PC-9 (cell line): ENCODE measurements at regions not wholly inside any gene's neighbourhood (a gene's known extent, or its start where the extent isn't known, plus 50 kb on each side); places are given as distances from the start of the nearest gene placed in this dataset.
"Not testable (repeated sequence)": the region's sequence is repeated elsewhere in the genome, so short reads cannot be mapped to it uniquely, and the experiment has no call there.

Experiments used
- BruUV-seq: library from RNA; stranded (reverse); fragments of 400-500 nt; replicated peaks from 2 replicates; lab custom pipeline; 2021; lab: Mats Ljungman, UMichigan
- CTCF ChIA-PET: fragments of 300-600 bp; sonication (Branson Sonifier 250); formaldehyde crosslinking; loops from one replicate; lab custom pipeline; 2022; ENCODE audit warnings: antibody characterized with exemption; lab: Charles Lee
- POLR2A ChIA-PET: fragments of 300-600 bp; sonication (Branson Sonifier 250); formaldehyde crosslinking; loops from one replicate; lab custom pipeline; 2022; ENCODE audit warnings: antibody characterized with exemption; ENCODE audit not compliant: unreplicated experiment; lab: Charles Lee
- DNase-seq, 2 experiments: peaks; one replicate each; pipeline versions ENCODE4 v3.0.0 to v3.0.0-alpha.2; 2015 to 2022; ENCODE audit warnings: mixed read lengths in 1 of 2
- H2AFZ ChIP-seq: fragments of 200-600 bp; sonication (generic); 2 replicates; pipeline ENCODE4 v1.8.1; 2017; ENCODE audit warnings: antibody characterized with exemption
- H3F3A ChIP-seq: fragments of 200-600 bp; sonication (generic); 2 replicates; pipeline ENCODE4 v1.8.1; 2017; ENCODE audit warnings: antibody characterized with exemption, mild to moderate bottlenecking, low read depth; ENCODE audit not compliant: insufficient read depth
- H3K27ac ChIP-seq: fragments of 200-600 bp; sonication (generic); 2 replicates; pipeline ENCODE4 v1.6.1; 2016; ENCODE audit warnings: mixed run types
- H3K27me3 ChIP-seq: fragments of 200-600 bp; sonication (generic); 2 replicates; pipeline ENCODE4 v1.6.1; 2016; ENCODE audit warnings: low read depth, mixed run types; ENCODE audit not compliant: insufficient read depth
- H3K36me3 ChIP-seq: fragments of 200-600 bp; sonication (generic); 2 replicates; pipeline ENCODE4 v1.6.1; 2016; ENCODE audit warnings: low read depth, mixed run types
- H3K4me1 ChIP-seq: fragments of 200-600 bp; sonication (generic); replicated peaks from 2 replicates; pipeline ENCODE4 v1.6.1; 2016; ENCODE audit warnings: mixed run types; ENCODE audit not compliant: insufficient read depth
- H3K4me2 ChIP-seq: fragments of 200-600 bp; sonication (generic); 2 replicates; pipeline ENCODE4 v1.6.1; 2017; ENCODE audit warnings: mixed run types
- H3K4me3 ChIP-seq: fragments of 200-600 bp; sonication (generic); 2 replicates; pipeline ENCODE4 v1.6.1; 2016; ENCODE audit warnings: mixed run types
- H3K79me2 ChIP-seq: fragments of 200-600 bp; sonication (generic); 2 replicates; pipeline ENCODE4 v1.6.1; 2017; ENCODE audit warnings: low read depth, mixed run types
- H3K9me2 ChIP-seq: fragments of 200-600 bp; sonication (generic); 2 replicates; pipeline ENCODE4 v1.8.1; 2017; ENCODE audit warnings: mild to moderate bottlenecking; ENCODE audit not compliant: insufficient read depth
- H3K9me3 ChIP-seq: fragments of 200-600 bp; sonication (generic); 2 replicates; pipeline ENCODE4 v1.8.1; 2016; ENCODE audit warnings: low read depth; ENCODE audit not compliant: insufficient read depth
- H4K20me1 ChIP-seq: fragments of 200-600 bp; sonication (generic); 2 replicates; pipeline ENCODE4 v1.8.1; 2017; ENCODE audit not compliant: insufficient read depth
- CTCF ChIP-seq: fragments of 200-600 bp; sonication (generic); conservative IDR thresholded peaks from 2 replicates; pipeline ENCODE4 v1.6.1; 2017; ENCODE audit warnings: mixed run types, antibody characterized with exemption, mild to moderate bottlenecking, moderate library complexity
- EZH2 ChIP-seq: fragments of 200-600 bp; sonication (generic); IDR thresholded peaks from 2 replicates; pipeline ENCODE4 v1.8.0; 2017; ENCODE audit warnings: antibody characterized with exemption, low read depth
- intact Hi-C: fragments of 100-400 bp; cut with micrococcal nuclease; formaldehyde crosslinking; loops from one replicate; pipeline ENCODE4 v1.10.0; 2022; ENCODE audit not compliant: unreplicated experiment

GRCh38 chr10:33588974-33589600, 254.6 kb upstream of the NRP1 start:
- H3K4me3 ChIP-seq: no peak overlapping the region
- no peak overlapping the region for H3K27ac ChIP-seq
- H3F3A ChIP-seq: no peaks in the 10 kb centered on the region
- intact Hi-C loops: no loop called here
- no peaks in the 10 kb centered on the region for H3K79me2 ChIP-seq
- 0 out of 2 replicates have a peak, but pooled peaks cover 4% of the 10 kb centered on the region for H3K4me1 ChIP-seq
- no peaks in the 10 kb centered on the region for H3K9me2 ChIP-seq
- H4K20me1 ChIP-seq: no peaks in the 10 kb centered on the region
- H3K36me3 ChIP-seq: no peaks in the 10 kb centered on the region
- H3K9me3 ChIP-seq: no peaks in the 10 kb centered on the region
- no peak for DNase-seq
- H3K27me3 ChIP-seq: no peaks in the 10 kb centered on the region
- CTCF ChIA-PET: no interaction called here
- no TSS peak for BruUV-seq
- POLR2A ChIA-PET: no interaction called here
- no peak for TF ChIP-seq CTCF
- TF ChIP-seq EZH2: no peak
- H3K4me2 ChIP-seq: no peak overlapping the region
- no peak overlapping the region for H2AFZ ChIP-seq

- H3K4me2 ChIP-seq, intact Hi-C loops, H2AFZ ChIP-seq, BruUV-seq, H3K79me2 ChIP-seq, H3F3A ChIP-seq, H3K9me3 ChIP-seq, H3K27me3 ChIP-seq, H3K27ac ChIP-seq, H3K4me1 ChIP-seq, H4K20me1 ChIP-seq, H3K36me3 ChIP-seq, H3K9me2 ChIP-seq, H3K4me3 ChIP-seq: not testable (repeated sequence)
- ChIA-PET CTCF (interaction anchor here (0.5 kb wide), 1 partner anchor 20 kb away, joined by 9 read pairs; no protein-coding TSS in a partner anchor), POLR2A (interaction anchor here (0.7 kb wide), 1 partner anchor 370 kb away, joined by 3 read pairs; no protein-coding TSS in a partner anchor)
- DNase-seq: peak; percentile 35 to 39
Measured at GRCh38 chr10:33584596-33584995, 250.1 kb upstream of the NRP1 start.

GRCh38 chr10:33579996-33580395, 245.5 kb upstream of the NRP1 start:
- Histone ChIP-seq H3K79me2 (no peaks in the 10 kb centered on the region), H3K4me1 (0 out of 2 replicates have a peak, but pooled peaks cover 4% of the 10 kb centered on the region), H3K36me3 (no peaks in the 10 kb centered on the region), H3K27ac (no peak overlapping the region), H3K27me3 (no peaks in the 10 kb centered on the region), H4K20me1 (no peaks in the 10 kb centered on the region), H3K4me2 (no peak overlapping the region), H3K9me3 (no peaks in the 10 kb centered on the region), H3F3A (no peaks in the 10 kb centered on the region), H3K9me2 (no peaks in the 10 kb centered on the region), H3K4me3 (no peak overlapping the region), H2AFZ (no peak overlapping the region)
- no TSS peak for BruUV-seq
- TF ChIP-seq CTCF (no peak), EZH2 (no peak)
- no peak for DNase-seq
- intact Hi-C loops: loop anchor here (10.0 kb wide), 1 partner anchor 245 kb away; the partner anchor contains the start of gene NRP1
- ChIA-PET POLR2A (no interaction called here), CTCF (no interaction called here)
